ENCODE measurements at regions not wholly inside any gene's neighbourhood (a gene's known extent, or its start where the extent isn't known, plus 50 kb on each side); places are given as distances from the start of the nearest gene placed in this dataset.

- H4K20me1 ChIP-seq (ENCODE audit: insufficient read depth, low read length, poor library complexity, severe bottlenecking), result no peaks in the 10 kb centered on the region
- no peak overlapping the region for H3K9ac ChIP-seq (ENCODE audit: low read depth, low read length, poor library complexity, severe bottlenecking)
- no peak overlapping the region for H2AFZ ChIP-seq (ENCODE audit: low read length)
- no peaks in the 10 kb centered on the region for H3F3A ChIP-seq (ENCODE audit: low read depth)
- H3K4me3 ChIP-seq (ENCODE audit: low read length, poor library complexity, severe bottlenecking), result no peak overlapping the region
- no peaks in the 10 kb centered on the region for H3K79me2 ChIP-seq (ENCODE audit: insufficient read depth, low read length)
- no peak overlapping the region for H3K4me2 ChIP-seq (ENCODE audit: low read depth, low read length, poor library complexity, severe bottlenecking)
- no peak for TF ChIP-seq CTCF (conservative IDR thresholded peaks at IDR 0.05; ENCODE audit: low read length)
- TF ChIP-seq EZH2phosphoT487 (IDR thresholded peaks at IDR 0.05; ENCODE audit: borderline replicate concordance), result no peak
- no peaks in the 10 kb centered on the region for H3K27me3 ChIP-seq (ENCODE audit: insufficient read depth, low read length, poor library complexity, severe bottlenecking)
- no peaks in the 10 kb centered on the region for H3K9me2 ChIP-seq (replicated peaks; ENCODE audit: low read depth, low read length)
- no peaks in the 10 kb centered on the region for H3K4me1 ChIP-seq (ENCODE audit: insufficient read depth, low read length, poor library complexity, severe bottlenecking)
- no peaks in the 10 kb centered on the region; the same call in 1 of the 2 replicates for H3K9me3 ChIP-seq (ENCODE audit: insufficient read depth, low read depth, low read length)
- no peaks in the 10 kb centered on the region for H3K36me3 ChIP-seq (ENCODE audit: insufficient read depth, low read length)
Observed at GRCh38 chr1:118783095-118783758, 204.9 kb downstream of the TBX15 start.

GRCh38 chr1:118773656-118774055, 214.5 kb downstream of the TBX15 start:
- Histone ChIP-seq H3K9me3 (ENCODE audit: insufficient read depth, low read depth, low read length) (no peaks in the 10 kb centered on the region), H3K9me2 (replicated peaks; ENCODE audit: low read depth, low read length) (no peaks in the 10 kb centered on the region), H3K36me3 (ENCODE audit: insufficient read depth, low read length) (no peaks in the 10 kb centered on the region), H3K4me3 (ENCODE audit: low read length, poor library complexity, severe bottlenecking) (no peak overlapping the region), H3K79me2 (ENCODE audit: insufficient read depth, low read length) (no peaks in the 10 kb centered on the region), H3K27me3 (ENCODE audit: insufficient read depth, low read length, poor library complexity, severe bottlenecking) (no peaks in the 10 kb centered on the region), H3K4me2 (ENCODE audit: low read depth, low read length, poor library complexity, severe bottlenecking) (no peak overlapping the region), H2AFZ (ENCODE audit: low read length) (no peak overlapping the region), H3K4me1 (ENCODE audit: insufficient read depth, low read length, poor library complexity, severe bottlenecking) (no peaks in the 10 kb centered on the region), H4K20me1 (ENCODE audit: insufficient read depth, low read length, poor library complexity, severe bottlenecking) (no peaks in the 10 kb centered on the region), H3F3A (ENCODE audit: low read depth) (no peaks in the 10 kb centered on the region), H3K9ac (ENCODE audit: low read depth, low read length, poor library complexity, severe bottlenecking) (no peak overlapping the region)
- TF ChIP-seq CTCF (conservative IDR thresholded peaks at IDR 0.05; ENCODE audit: low read length) (no peak), EZH2phosphoT487 (IDR thresholded peaks at IDR 0.05; ENCODE audit: borderline replicate concordance) (no peak)

- Histone ChIP-seq H3K9me3 (ENCODE audit: insufficient read depth, low read depth, low read length) (0 out of 2 replicates have a peak, but pooled peaks cover 4% of the 10 kb centered on the region), H3K4me3 (ENCODE audit: low read length, poor library complexity, severe bottlenecking) (no peak overlapping the region), H3K4me1 (ENCODE audit: insufficient read depth, low read length, poor library complexity, severe bottlenecking) (no peaks in the 10 kb centered on the region), H3K9me2 (replicated peaks; ENCODE audit: low read depth, low read length) (no peaks in the 10 kb centered on the region), H3F3A (ENCODE audit: low read depth) (no peaks in the 10 kb centered on the region), H3K27me3 (ENCODE audit: insufficient read depth, low read length, poor library complexity, severe bottlenecking) (no peaks in the 10 kb centered on the region), H3K4me2 (ENCODE audit: low read depth, low read length, poor library complexity, severe bottlenecking) (no peak overlapping the region), H3K79me2 (ENCODE audit: insufficient read depth, low read length) (no peaks in the 10 kb centered on the region), H4K20me1 (ENCODE audit: insufficient read depth, low read length, poor library complexity, severe bottlenecking) (no peaks in the 10 kb centered on the region), H2AFZ (ENCODE audit: low read length) (no peak overlapping the region), H3K36me3 (ENCODE audit: insufficient read depth, low read length) (no peaks in the 10 kb centered on the region), H3K9ac (ENCODE audit: low read depth, low read length, poor library complexity, severe bottlenecking) (no peak overlapping the region)
- TF ChIP-seq EZH2phosphoT487 (IDR thresholded peaks at IDR 0.05; ENCODE audit: borderline replicate concordance), result no peak
Observed at GRCh38 chr1:118767971-118768370, 220.2 kb downstream of the TBX15 start.

GRCh38 chr1:118753976-118754375, 234.2 kb downstream of the TBX15 start:
- Histone ChIP-seq H3K9me3 (ENCODE audit: insufficient read depth, low read depth, low read length) (no peaks in the 10 kb centered on the region), H3K27me3 (ENCODE audit: insufficient read depth, low read length, poor library complexity, severe bottlenecking) (no peaks in the 10 kb centered on the region), H3F3A (ENCODE audit: low read depth) (no peaks in the 10 kb centered on the region), H3K36me3 (ENCODE audit: insufficient read depth, low read length) (no peaks in the 10 kb centered on the region), H3K79me2 (ENCODE audit: insufficient read depth, low read length) (no peaks in the 10 kb centered on the region), H3K9ac (ENCODE audit: low read depth, low read length, poor library complexity, severe bottlenecking) (no peak overlapping the region), H3K4me2 (ENCODE audit: low read depth, low read length, poor library complexity, severe bottlenecking) (no peak overlapping the region), H2AFZ (ENCODE audit: low read length) (no peak overlapping the region), H3K4me1 (ENCODE audit: insufficient read depth, low read length, poor library complexity, severe bottlenecking) (no peaks in the 10 kb centered on the region), H3K4me3 (ENCODE audit: low read length, poor library complexity, severe bottlenecking) (no peak overlapping the region), H4K20me1 (ENCODE audit: insufficient read depth, low read length, poor library complexity, severe bottlenecking) (no peaks in the 10 kb centered on the region), H3K9me2 (replicated peaks; ENCODE audit: low read depth, low read length) (no peaks in the 10 kb centered on the region)
- TF ChIP-seq CTCF (conservative IDR thresholded peaks at IDR 0.05; ENCODE audit: low read length), result no peak
- TF ChIP-seq EZH2phosphoT487 (IDR thresholded peaks at IDR 0.05; ENCODE audit: borderline replicate concordance), result no peak

Data from Loucy (cell line).